ENCODE measurements at regions not wholly inside any gene's neighbourhood (a gene's known extent, or its start where the extent isn't known, plus 50 kb on each side); places are given as distances from the start of the nearest gene placed in this dataset.

GRCh38 chr2:144268036-144268678, 251.8 kb downstream of the ZEB2 start:
- no peaks in the 10 kb centered on the region for H3K27me3 ChIP-seq (ENCODE audit: insufficient read depth, low read depth, severe bottlenecking)
- H3K36me3 ChIP-seq: no peaks in the 10 kb centered on the region
- TF ChIP-seq, protein P1, sequence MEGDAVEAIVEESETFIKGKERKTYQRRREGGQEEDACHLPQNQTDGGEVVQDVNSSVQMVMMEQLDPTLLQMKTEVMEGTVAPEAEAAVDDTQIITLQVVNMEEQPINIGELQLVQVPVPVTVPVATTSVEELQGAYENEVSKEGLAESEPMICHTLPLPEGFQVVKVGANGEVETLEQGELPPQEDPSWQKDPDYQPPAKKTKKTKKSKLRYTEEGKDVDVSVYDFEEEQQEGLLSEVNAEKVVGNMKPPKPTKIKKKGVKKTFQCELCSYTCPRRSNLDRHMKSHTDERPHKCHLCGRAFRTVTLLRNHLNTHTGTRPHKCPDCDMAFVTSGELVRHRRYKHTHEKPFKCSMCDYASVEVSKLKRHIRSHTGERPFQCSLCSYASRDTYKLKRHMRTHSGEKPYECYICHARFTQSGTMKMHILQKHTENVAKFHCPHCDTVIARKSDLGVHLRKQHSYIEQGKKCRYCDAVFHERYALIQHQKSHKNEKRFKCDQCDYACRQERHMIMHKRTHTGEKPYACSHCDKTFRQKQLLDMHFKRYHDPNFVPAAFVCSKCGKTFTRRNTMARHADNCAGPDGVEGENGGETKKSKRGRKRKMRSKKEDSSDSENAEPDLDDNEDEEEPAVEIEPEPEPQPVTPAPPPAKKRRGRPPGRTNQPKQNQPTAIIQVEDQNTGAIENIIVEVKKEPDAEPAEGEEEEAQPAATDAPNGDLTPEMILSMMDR (IDR thresholded peaks at IDR 0.05; ENCODE audit: low read depth, low read length): no peak
- DNase-seq: no peak
- no peaks in the 10 kb centered on the region for H3K9me3 ChIP-seq (ENCODE audit: severe bottlenecking)
- H3K4me3 ChIP-seq (ENCODE audit: low read depth, low read length): no peak overlapping the region
- H3K27ac ChIP-seq: no peak overlapping the region

DNA sequence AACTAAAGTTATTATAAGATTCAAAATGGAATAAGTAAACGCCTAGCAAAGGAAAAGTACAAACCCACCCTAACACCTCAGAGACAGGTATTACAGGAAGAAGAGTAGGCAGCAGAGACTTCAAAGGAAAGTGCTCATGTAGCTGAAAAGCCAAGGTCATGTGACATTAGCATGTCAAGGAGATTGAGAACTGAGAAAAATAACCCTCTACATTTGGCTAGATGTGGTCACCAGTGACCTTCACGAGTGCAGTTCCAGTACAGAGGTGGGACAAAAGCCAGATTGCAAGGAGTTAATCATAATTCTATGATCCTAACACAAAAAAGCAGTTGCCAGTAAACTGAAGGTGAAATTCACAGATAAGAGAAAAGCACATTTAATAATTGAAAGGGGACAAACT, 252.7 kb downstream of the ZEB2 start:
- no peaks in the 10 kb centered on the region for H3K9me3 ChIP-seq (ENCODE audit: severe bottlenecking)
- no peaks in the 10 kb centered on the region for H3K27me3 ChIP-seq (ENCODE audit: insufficient read depth, low read depth, severe bottlenecking)
- no peak overlapping the region for H3K27ac ChIP-seq
- H3K36me3 ChIP-seq: no peaks in the 10 kb centered on the region
- TF ChIP-seq, protein P1 (IDR thresholded peaks at IDR 0.05; ENCODE audit: low read depth, low read length): no peak
- H3K4me3 ChIP-seq (ENCODE audit: low read depth, low read length): no peak overlapping the region
- no peak for DNase-seq

DNA sequence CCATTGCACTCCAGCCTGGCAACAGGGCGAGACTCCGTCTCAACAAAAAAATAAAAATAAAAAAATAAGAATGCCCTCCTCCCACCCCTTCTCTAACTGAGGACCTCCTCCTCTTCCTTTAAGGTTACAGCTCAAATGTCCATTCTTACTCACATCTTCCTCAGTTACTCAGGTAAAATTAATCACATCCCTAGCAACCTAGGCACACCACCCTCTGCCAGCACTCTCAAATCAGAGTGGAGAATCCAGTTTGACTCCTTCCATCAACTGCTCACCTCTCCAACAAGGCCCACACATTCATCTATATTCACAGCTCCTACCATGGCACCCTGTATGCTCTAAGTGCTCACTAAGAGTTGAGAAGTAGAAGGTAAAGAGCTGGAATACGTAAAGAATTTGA, 254.3 kb downstream of the ZEB2 start:
- TF ChIP-seq, protein P1 (IDR thresholded peaks at IDR 0.05; ENCODE audit: low read depth, low read length): no peak

DNA sequence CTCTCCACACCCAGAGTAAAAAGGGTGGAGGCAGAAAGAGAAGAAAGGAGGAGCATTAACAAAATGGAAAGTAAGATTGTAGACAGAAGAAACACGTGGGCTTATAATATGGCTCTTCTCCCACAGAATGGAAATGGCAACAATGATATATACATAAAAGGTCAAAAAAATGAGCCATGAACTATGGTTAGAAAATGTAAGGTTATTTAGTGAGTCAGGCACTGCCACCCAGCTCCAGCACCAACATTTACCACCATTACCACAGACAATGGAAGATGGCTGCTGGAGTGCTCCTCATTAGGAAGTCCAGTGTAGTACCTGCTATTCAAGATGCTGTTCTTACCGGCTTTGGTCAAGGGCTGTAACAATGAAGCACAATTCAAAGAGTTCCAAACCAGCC, 258.0 kb downstream of the ZEB2 start:
- H3K9me3 ChIP-seq (ENCODE audit: severe bottlenecking): no peaks in the 10 kb centered on the region
- no peak overlapping the region for H3K4me3 ChIP-seq (ENCODE audit: low read depth, low read length)
- H3K36me3 ChIP-seq: no peaks in the 10 kb centered on the region
- no peak for DNase-seq
- H3K27me3 ChIP-seq (ENCODE audit: insufficient read depth, low read depth, severe bottlenecking): no peaks in the 10 kb centered on the region
- TF ChIP-seq, protein P1 (IDR thresholded peaks at IDR 0.05; ENCODE audit: low read depth, low read length): no peak
- H3K27ac ChIP-seq: no peak overlapping the region

More for the DNA sequence above, 254.3 kb downstream of the ZEB2 start:
- Histone ChIP-seq H3K4me3 (ENCODE audit: low read depth, low read length) (no peak overlapping the region), H3K27me3 (ENCODE audit: insufficient read depth, low read depth, severe bottlenecking) (no peaks in the 10 kb centered on the region), H3K9me3 (ENCODE audit: severe bottlenecking) (no peaks in the 10 kb centered on the region), H3K27ac (no peak overlapping the region), H3K36me3 (no peaks in the 10 kb centered on the region)
- no peak for DNase-seq

GRCh38 chr2:144261336-144261735, 258.6 kb downstream of the ZEB2 start:
- DNase-seq: no peak
- Histone ChIP-seq H3K9me3 (ENCODE audit: severe bottlenecking) (no peaks in the 10 kb centered on the region), H3K27me3 (ENCODE audit: insufficient read depth, low read depth, severe bottlenecking) (no peaks in the 10 kb centered on the region), H3K36me3 (no peaks in the 10 kb centered on the region), H3K27ac (no peak overlapping the region), H3K4me3 (ENCODE audit: low read depth, low read length) (no peak overlapping the region)
- TF ChIP-seq, protein P1 (IDR thresholded peaks at IDR 0.05; ENCODE audit: low read depth, low read length): no peak

- H3K27me3 ChIP-seq (ENCODE audit: insufficient read depth, low read depth, severe bottlenecking): no peaks in the 10 kb centered on the region
- peaks cover 5% of the 10 kb centered on the region for H3K9me3 ChIP-seq (ENCODE audit: severe bottlenecking)
- H3K27ac ChIP-seq: no peak overlapping the region
- H3K4me3 ChIP-seq (ENCODE audit: low read depth, low read length): no peak overlapping the region
- TF ChIP-seq, protein P1 (IDR thresholded peaks at IDR 0.05; ENCODE audit: low read depth, low read length): no peak
- no peaks in the 10 kb centered on the region for H3K36me3 ChIP-seq
- no peak for DNase-seq
These were observed 260.6 kb downstream of the ZEB2 start for GRCh38 chr2:144259332-144259731.

Data from WERI-Rb-1 (cell line).